ENCODE measurements at regions not wholly inside any gene's neighbourhood (a gene's known extent, or its start where the extent isn't known, plus 50 kb on each side); places are given as distances from the start of the nearest gene placed in this dataset.
A peak's percentile ranks its signal among the peaks of the same experiment; 100 is the strongest.

DNA sequence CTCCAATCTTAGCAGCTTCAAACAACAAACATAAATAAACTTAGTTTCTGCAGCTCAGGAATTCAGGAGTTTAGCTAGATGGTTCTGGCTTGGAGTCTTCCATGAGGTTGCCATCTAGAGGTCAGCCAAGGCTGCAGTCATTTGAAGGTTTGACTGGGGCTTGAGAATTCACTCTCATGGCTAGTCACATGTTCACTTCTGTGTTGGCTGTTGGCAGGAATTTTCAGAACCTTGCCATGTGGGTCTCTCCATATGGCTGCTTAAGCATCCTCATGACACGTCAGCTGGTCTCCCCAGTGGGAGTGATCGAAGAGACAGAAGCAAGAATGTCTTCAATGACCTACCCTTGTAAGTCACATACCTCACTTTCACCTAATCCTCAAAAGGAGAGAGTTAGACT is 269.2 kb upstream of the CNTN3 start:
- no peaks in the 10 kb centered on the region for H3K79me1 ChIP-seq (ENCODE audit: insufficient read depth, low read depth, low read length, poor library complexity, severe bottlenecking)
- H3K23ac ChIP-seq (ENCODE audit: insufficient read length, low read depth, low read length), result no peak overlapping the region
- H3K4me1 ChIP-seq (ENCODE audit: insufficient read depth, low read length), result no peaks in the 10 kb centered on the region
- H2AFZ ChIP-seq (ENCODE audit: low read length), result no peak overlapping the region
- no peaks in the 10 kb centered on the region for H4K20me1 ChIP-seq (ENCODE audit: control insufficient read depth, insufficient read depth, insufficient read length)
- peak; percentile 50 for DNase-seq
- H2BK15ac ChIP-seq (ENCODE audit: low read depth, low read length), result no peak overlapping the region
- no CpG with 5 or more reads among the region's 2 CpGs for WGBS (ENCODE audit: extremely low coverage, insufficient read length, low lambda C conversion rate)
- Mint-ChIP-seq H3K4me1 (no peaks in the 10 kb centered on the region), H3K9me3 (peaks cover 0 to 3% of the 10 kb centered on the region in 2 experiments; a peak in 3 of 5 replicates), H3K27me3 (ENCODE audit: low read depth) (no peaks in the 10 kb centered on the region), H3K27ac (no peak overlapping the region), H3K36me3 (ENCODE audit: insufficient read depth in 1 of 3, low read depth in 3 of 3) (no peaks in the 10 kb centered on the region; a peak in 1 of 7 replicates), H3K4me3 (no peak overlapping the region)
- no peak overlapping the region for H4K8ac ChIP-seq (replicated peaks; ENCODE audit: insufficient read length, low read depth, low read length)
- TF ChIP-seq, protein P1, sequence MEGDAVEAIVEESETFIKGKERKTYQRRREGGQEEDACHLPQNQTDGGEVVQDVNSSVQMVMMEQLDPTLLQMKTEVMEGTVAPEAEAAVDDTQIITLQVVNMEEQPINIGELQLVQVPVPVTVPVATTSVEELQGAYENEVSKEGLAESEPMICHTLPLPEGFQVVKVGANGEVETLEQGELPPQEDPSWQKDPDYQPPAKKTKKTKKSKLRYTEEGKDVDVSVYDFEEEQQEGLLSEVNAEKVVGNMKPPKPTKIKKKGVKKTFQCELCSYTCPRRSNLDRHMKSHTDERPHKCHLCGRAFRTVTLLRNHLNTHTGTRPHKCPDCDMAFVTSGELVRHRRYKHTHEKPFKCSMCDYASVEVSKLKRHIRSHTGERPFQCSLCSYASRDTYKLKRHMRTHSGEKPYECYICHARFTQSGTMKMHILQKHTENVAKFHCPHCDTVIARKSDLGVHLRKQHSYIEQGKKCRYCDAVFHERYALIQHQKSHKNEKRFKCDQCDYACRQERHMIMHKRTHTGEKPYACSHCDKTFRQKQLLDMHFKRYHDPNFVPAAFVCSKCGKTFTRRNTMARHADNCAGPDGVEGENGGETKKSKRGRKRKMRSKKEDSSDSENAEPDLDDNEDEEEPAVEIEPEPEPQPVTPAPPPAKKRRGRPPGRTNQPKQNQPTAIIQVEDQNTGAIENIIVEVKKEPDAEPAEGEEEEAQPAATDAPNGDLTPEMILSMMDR (conservative IDR thresholded peaks at IDR 0.05), result peak; percentile 66
- H3K56ac ChIP-seq (ENCODE audit: insufficient read length, low read depth, low read length), result no peak overlapping the region
- H3K4me2 ChIP-seq (ENCODE audit: insufficient read depth, insufficient read length, low read length), result no peak overlapping the region
- no peak overlapping the region for H2BK120ac ChIP-seq (ENCODE audit: low read depth, low read length, poor library complexity, severe bottlenecking)
- no peaks in the 10 kb centered on the region for H3K27me3 ChIP-seq (ENCODE audit: insufficient read depth, low read length)
- H4K5ac ChIP-seq (ENCODE audit: insufficient read length, low read depth, low read length), result no peak overlapping the region
- H2BK12ac ChIP-seq (ENCODE audit: insufficient read length, low read depth, low read length), result no peak overlapping the region
- H3K23me2 ChIP-seq (ENCODE audit: insufficient read length, low read depth, low read length, poor library complexity, severe bottlenecking), result no peaks in the 10 kb centered on the region
- H3K27ac ChIP-seq (ENCODE audit: insufficient read length, low read depth, low read length), result no peak overlapping the region
- no peak overlapping the region for H4K91ac ChIP-seq (ENCODE audit: insufficient read length, low read depth, low read length)
- no peaks in the 10 kb centered on the region for H3K9me3 ChIP-seq (ENCODE audit: control insufficient read depth, low read depth, low read length)
- H3K18ac ChIP-seq (ENCODE audit: insufficient read length, low read depth, low read length), result no peak overlapping the region
- no peak overlapping the region for H3T11ph ChIP-seq (ENCODE audit: low read length)
- H2BK20ac ChIP-seq (ENCODE audit: low read depth, low read length, poor library complexity, severe bottlenecking), result no peak overlapping the region
- no peak overlapping the region for H3K14ac ChIP-seq (ENCODE audit: insufficient read depth, low read length)
- no peaks in the 10 kb centered on the region for H3K79me2 ChIP-seq (ENCODE audit: insufficient read depth, low read length)
- no peak overlapping the region for H2AK5ac ChIP-seq (ENCODE audit: insufficient read length, low read length)
- no peak overlapping the region for H3K9ac ChIP-seq (ENCODE audit: extremely low read depth, insufficient read length, low read length)
- H2BK5ac ChIP-seq (ENCODE audit: insufficient read length, low read length), result no peak overlapping the region
- no peak overlapping the region for H3K4ac ChIP-seq (ENCODE audit: low read depth, low read length)

Data from H9 (cell line).